Ovary (tissue), 3 donors: ENCODE measurements at regions not wholly inside any gene's neighbourhood (a gene's known extent, or its start where the extent isn't known, plus 50 kb on each side); places are given as distances from the start of the nearest gene placed in this dataset.

Experiments
- CTCF ChIP-seq, 3 donors: fragments of 450-650 bp in 2 of 3; fragments of 200-600 bp in 1 of 3; IDR thresholded peaks; one replicate each; pipeline versions ENCODE4 v1.5.1 to v1.8.0; 2016 to 2022; ENCODE audit warnings: antibody characterized with exemption in 3 of 3, mild to moderate bottlenecking in 1 of 3
- EP300 ChIP-seq: sonication (generic); formaldehyde crosslinking; IDR thresholded peaks from one replicate; pipeline ENCODE4 v1.6.1; 2017; ENCODE audit warnings: antibody characterized with exemption
- POLR2A ChIP-seq: fragments of 450-650 bp; IDR thresholded peaks from one replicate; pipeline ENCODE4 v1.6.1; 2017; ENCODE audit warnings: antibody characterized with exemption, mild to moderate bottlenecking, moderate library complexity
- donor health status: DM: no; HTN: no; CAD: no.

- no peak for TF ChIP-seq CTCF (IDR thresholded peaks at IDR 0.05)
- TF ChIP-seq POLR2A: no peak
- TF ChIP-seq EP300: no peak
Measured at GRCh38 chr13:21913010-21913409, 242.1 kb downstream of the FGF9 start.
